Osteocyte (in vitro differentiated cells): ENCODE measurements at regions not wholly inside any gene's neighbourhood (a gene's known extent, or its start where the extent isn't known, plus 50 kb on each side); places are given as distances from the start of the nearest gene placed in this dataset.

Source experiments
- DNase-seq: peaks from one replicate; pipeline ENCODE4 v3.0.0; 2021; ENCODE audit warnings: mixed read lengths; ENCODE audit not compliant: unreplicated experiment; ENCODE audit errors: extremely low spot score
- H3K27ac Mint-ChIP-seq: one replicate; pipeline ENCODE4 v1.8.0; 2021; ENCODE audit warnings: mild to moderate bottlenecking, mixed read lengths; ENCODE audit not compliant: unreplicated experiment
- H3K27me3 Mint-ChIP-seq: one replicate; pipeline ENCODE4 v1.8.0; 2021; ENCODE audit warnings: mixed read lengths; ENCODE audit not compliant: unreplicated experiment
- H3K36me3 Mint-ChIP-seq: one replicate; pipeline ENCODE4 v1.8.0; 2021; ENCODE audit warnings: mixed read lengths; ENCODE audit not compliant: unreplicated experiment
- H3K4me1 Mint-ChIP-seq: one replicate; pipeline ENCODE4 v1.8.0; 2021; ENCODE audit warnings: mixed read lengths; ENCODE audit not compliant: unreplicated experiment
- H3K4me3 Mint-ChIP-seq: one replicate; pipeline ENCODE4 v1.8.0; 2021; ENCODE audit warnings: mild to moderate bottlenecking, moderate library complexity, mixed read lengths; ENCODE audit not compliant: unreplicated experiment
- H3K9me3 Mint-ChIP-seq: one replicate; pipeline ENCODE4 v1.8.0; 2021; ENCODE audit warnings: mixed read lengths; ENCODE audit not compliant: unreplicated experiment
- TF ChIP-seq, protein P1 (sequence below): fragments of 200-600 bp; sonication (generic); IDR thresholded peaks from 2 replicates; pipeline ENCODE4 v1.5.0; 2021; ENCODE audit warnings: antibody characterized with exemption, mild to moderate bottlenecking, moderate library complexity

GRCh38 chr5:45098483-45098882 is 289.7 kb downstream of the MRPS30 start:
- no peaks in the 10 kb centered on the region for H3K4me1 Mint-ChIP-seq
- no peak overlapping the region for H3K27ac Mint-ChIP-seq
- no peaks in the 10 kb centered on the region for H3K27me3 Mint-ChIP-seq
- no peaks in the 10 kb centered on the region for H3K36me3 Mint-ChIP-seq
- H3K9me3 Mint-ChIP-seq: peaks cover 9% of the 10 kb centered on the region
- no peak overlapping the region for H3K4me3 Mint-ChIP-seq
- DNase-seq: no peak
- TF ChIP-seq, protein P1, sequence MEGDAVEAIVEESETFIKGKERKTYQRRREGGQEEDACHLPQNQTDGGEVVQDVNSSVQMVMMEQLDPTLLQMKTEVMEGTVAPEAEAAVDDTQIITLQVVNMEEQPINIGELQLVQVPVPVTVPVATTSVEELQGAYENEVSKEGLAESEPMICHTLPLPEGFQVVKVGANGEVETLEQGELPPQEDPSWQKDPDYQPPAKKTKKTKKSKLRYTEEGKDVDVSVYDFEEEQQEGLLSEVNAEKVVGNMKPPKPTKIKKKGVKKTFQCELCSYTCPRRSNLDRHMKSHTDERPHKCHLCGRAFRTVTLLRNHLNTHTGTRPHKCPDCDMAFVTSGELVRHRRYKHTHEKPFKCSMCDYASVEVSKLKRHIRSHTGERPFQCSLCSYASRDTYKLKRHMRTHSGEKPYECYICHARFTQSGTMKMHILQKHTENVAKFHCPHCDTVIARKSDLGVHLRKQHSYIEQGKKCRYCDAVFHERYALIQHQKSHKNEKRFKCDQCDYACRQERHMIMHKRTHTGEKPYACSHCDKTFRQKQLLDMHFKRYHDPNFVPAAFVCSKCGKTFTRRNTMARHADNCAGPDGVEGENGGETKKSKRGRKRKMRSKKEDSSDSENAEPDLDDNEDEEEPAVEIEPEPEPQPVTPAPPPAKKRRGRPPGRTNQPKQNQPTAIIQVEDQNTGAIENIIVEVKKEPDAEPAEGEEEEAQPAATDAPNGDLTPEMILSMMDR: no peak

- Mint-ChIP-seq H3K4me1 (no peaks in the 10 kb centered on the region), H3K27me3 (no peaks in the 10 kb centered on the region), H3K4me3 (no peak overlapping the region), H3K27ac (no peak overlapping the region), H3K9me3 (peaks cover 9% of the 10 kb centered on the region), H3K36me3 (no peaks in the 10 kb centered on the region)
- TF ChIP-seq, protein P1: no peak
- DNase-seq: no peak
Measured at GRCh38 chr5:45101146-45101545, 292.4 kb downstream of the MRPS30 start.

DNA sequence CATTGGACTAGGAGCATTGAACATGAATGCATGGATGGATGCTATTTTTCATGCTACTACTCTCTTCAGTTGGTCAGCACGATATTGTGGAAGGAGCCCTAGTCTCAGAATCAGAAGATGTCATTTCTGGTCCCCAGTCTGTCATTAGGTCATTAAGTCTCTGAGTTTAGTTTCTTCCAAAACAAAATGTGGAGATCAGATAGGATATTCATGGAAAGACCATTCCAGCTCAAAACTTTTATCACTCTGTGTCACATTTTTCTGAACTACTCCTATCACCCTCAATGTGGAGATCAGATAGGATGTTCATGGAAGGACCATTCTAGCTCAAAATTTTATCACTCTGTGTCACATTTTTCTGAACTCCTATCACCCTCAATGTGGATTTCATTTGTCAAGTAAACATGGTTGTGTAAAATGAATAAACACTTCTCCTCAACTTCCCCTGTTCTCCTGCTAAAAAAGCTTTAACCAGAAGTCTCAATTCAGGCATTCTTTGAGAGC is 296.8 kb downstream of the MRPS30 start:
- Mint-ChIP-seq H3K4me1 (no peaks in the 10 kb centered on the region), H3K9me3 (peaks cover 12% of the 10 kb centered on the region), H3K27me3 (no peaks in the 10 kb centered on the region), H3K27ac (no peak overlapping the region), H3K36me3 (no peaks in the 10 kb centered on the region), H3K4me3 (no peak overlapping the region)
- no peak for DNase-seq
- TF ChIP-seq, protein P1: no peak

DNA sequence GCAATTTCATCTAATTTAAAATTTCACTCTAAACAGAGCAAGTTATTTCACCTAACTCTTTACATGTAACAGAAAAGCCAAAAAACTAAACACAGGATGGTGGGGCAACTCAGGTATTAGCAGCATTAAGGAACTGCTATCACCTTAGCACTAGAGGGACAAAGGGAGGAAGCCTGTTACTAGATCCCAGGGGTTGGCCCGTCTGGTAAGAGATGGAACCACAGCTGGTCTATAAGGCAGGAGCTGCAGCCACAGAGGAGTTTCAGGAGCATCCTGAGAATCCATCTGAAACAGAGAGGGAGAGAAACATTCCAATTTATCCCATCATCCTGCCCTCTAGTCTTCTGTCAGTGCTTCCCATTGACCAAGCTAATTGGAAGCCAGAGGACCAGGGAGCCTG is 300.3 kb downstream of the MRPS30 start:
- H3K4me1 Mint-ChIP-seq: no peaks in the 10 kb centered on the region
- H3K36me3 Mint-ChIP-seq: no peaks in the 10 kb centered on the region
- H3K27ac Mint-ChIP-seq: no peak overlapping the region
- H3K9me3 Mint-ChIP-seq: peaks cover 12% of the 10 kb centered on the region
- TF ChIP-seq, protein P1: no peak
- no peaks in the 10 kb centered on the region for H3K27me3 Mint-ChIP-seq
- no peak for DNase-seq
- no peak overlapping the region for H3K4me3 Mint-ChIP-seq

- TF ChIP-seq, protein P1: no peak
- Mint-ChIP-seq H3K4me1 (no peaks in the 10 kb centered on the region), H3K27me3 (no peaks in the 10 kb centered on the region), H3K36me3 (no peaks in the 10 kb centered on the region), H3K9me3 (peaks cover 12% of the 10 kb centered on the region), H3K27ac (no peak overlapping the region), H3K4me3 (no peak overlapping the region)
- no peak for DNase-seq
Measured at GRCh38 chr5:45109636-45110035, 300.9 kb downstream of the MRPS30 start.
